GM12878 (cell line): ENCODE measurements at regions not wholly inside any gene's neighbourhood (a gene's known extent, or its start where the extent isn't known, plus 50 kb on each side); places are given as distances from the start of the nearest gene placed in this dataset.

ENCODE experiments used
- CTCF ChIP-seq, 3 experiments: IDR thresholded peaks in 2 of 3; conservative IDR thresholded peaks in 1 of 3; 2 replicates each; pipeline ENCODE4 v1.5.1; 2011; ENCODE audit warnings: low read depth in 3 of 3, low read length in 3 of 3, mild to moderate bottlenecking in 3 of 3, control low read depth in 2 of 3, moderate library complexity in 2 of 3, inconsistent platforms in 1 of 3, mixed read lengths in 1 of 3; ENCODE audit not compliant: control insufficient read depth in 2 of 3, insufficient read depth in 1 of 3; ENCODE audit errors: extremely low read depth in 1 of 3
- SREBF2 ChIP-seq: IDR thresholded peaks from 2 replicates; pipeline ENCODE4 v1.6.1; 2012; ENCODE audit warnings: mild to moderate bottlenecking, low read length

GRCh38 chr2:147572622-147573021 lies 272.2 kb upstream of the ACVR2A start:
- TF ChIP-seq SREBF2 (no peak), CTCF (IDR thresholded peaks at IDR 0.05 in 2 of 3, conservative IDR thresholded peaks at IDR 0.05 in 1 of 3; ENCODE audit: control insufficient read depth in 2 of 3, extremely low read depth in 1 of 3, insufficient read depth in 1 of 3, low read depth in 3 of 3, low read length in 3 of 3) (no peak)
